HEK293 (cell line): ENCODE measurements at regions not wholly inside any gene's neighbourhood (a gene's known extent, or its start where the extent isn't known, plus 50 kb on each side); places are given as distances from the start of the nearest gene placed in this dataset.

Source experiments
- CTCF ChIA-PET: fragments of 350-600 bp; formaldehyde crosslinking; extraction: SDS; loops from one replicate; lab custom pipeline; 2021; ENCODE audit warnings: antibody characterized with exemption; lab: Yijun Ruan, JAX
- POLR2A ChIA-PET: fragments of 300-600 bp; formaldehyde crosslinking; extraction: SDS; loops from one replicate; lab custom pipeline; 2020; ENCODE audit warnings: antibody characterized with exemption, inconsistent platforms; lab: Yijun Ruan, JAX
- H3K27ac ChIP-seq: fragments of 200-500 bp; sonication (Bioruptor generic); 2 replicates; pipeline ENCODE4 v1.5.1; 2014; ENCODE audit warnings: low read depth, low read length, control low read depth, inconsistent platforms; ENCODE audit errors: extremely low read depth
- H3K36me3 ChIP-seq, 2 experiments: fragments of 200-500 bp in 1 of 2; sonication (Bioruptor generic) in 1 of 2; 1 replicate in 1 of 2; 2 replicates in 1 of 2; pipeline ENCODE4 v1.5.1; 2014 to 2017; ENCODE audit warnings: inconsistent platforms in 2 of 2, low read length in 2 of 2; ENCODE audit not compliant: control insufficient read depth in 2 of 2, insufficient read depth in 1 of 2
- H3K4me1 ChIP-seq: fragments of 200-500 bp; sonication (Bioruptor generic); 2 replicates; pipeline ENCODE4 v1.5.1; 2014; ENCODE audit warnings: mild to moderate bottlenecking, low read length, inconsistent platforms; ENCODE audit not compliant: control insufficient read depth, insufficient read depth
- H3K4me3 ChIP-seq: 2 replicates; pipeline ENCODE4 v1.5.1; 2011; ENCODE audit warnings: low read depth, mild to moderate bottlenecking, control low read depth, low read length, moderate library complexity
- H3K9me3 ChIP-seq: fragments of 200-500 bp; sonication (Bioruptor generic); 2 replicates; pipeline ENCODE4 v1.5.1; 2014; ENCODE audit warnings: low read depth, low read length, inconsistent platforms; ENCODE audit not compliant: control insufficient read depth, insufficient read depth
- BCL6B ChIP-seq: fragments of 450-650 bp; formaldehyde crosslinking; IDR thresholded peaks from 2 replicates; pipeline ENCODE4 v1.5.1; 2017; ENCODE audit warnings: missing biosample characterization, missing genetic modification characterization
- GLI4 ChIP-seq: fragments of 450-650 bp; formaldehyde crosslinking; IDR thresholded peaks from 2 replicates; pipeline ENCODE4 v1.5.1; 2016; ENCODE audit warnings: missing biosample characterization, missing genetic modification characterization
- GLIS1 ChIP-seq: fragments of 450-650 bp; formaldehyde crosslinking; IDR thresholded peaks from 2 replicates; pipeline ENCODE4 v1.5.1; 2016; ENCODE audit warnings: missing biosample characterization, missing genetic modification characterization
- HOXD13 ChIP-seq: sonication (generic); formaldehyde crosslinking; IDR thresholded peaks from 2 replicates; pipeline ENCODE4 v1.8.0; 2022; ENCODE audit warnings: missing genetic modification reagents, borderline replicate concordance
- KLF10 ChIP-seq: fragments of 450-650 bp; IDR thresholded peaks from 2 replicates; pipeline ENCODE4 v1.5.1; 2018; ENCODE audit warnings: missing biosample characterization, mild to moderate bottlenecking, missing genetic modification characterization
- KLF16 ChIP-seq: fragments of 450-650 bp; formaldehyde crosslinking; IDR thresholded peaks from 2 replicates; pipeline ENCODE4 v1.5.1; 2017; ENCODE audit warnings: missing biosample characterization, missing genetic modification characterization
- PRDM10 ChIP-seq: fragments of 450-650 bp; formaldehyde crosslinking; IDR thresholded peaks from 2 replicates; pipeline ENCODE4 v1.5.1; 2016; ENCODE audit warnings: missing biosample characterization, missing genetic modification characterization
- SALL2 ChIP-seq: fragments of 450-650 bp; formaldehyde crosslinking; IDR thresholded peaks from 2 replicates; pipeline ENCODE4 v1.5.0; 2017; ENCODE audit warnings: missing biosample characterization, mild to moderate bottlenecking, missing genetic modification characterization, borderline replicate concordance
- WT1 ChIP-seq: fragments of 450-650 bp; formaldehyde crosslinking; IDR thresholded peaks from 2 replicates; pipeline ENCODE4 v1.5.1; 2016; ENCODE audit warnings: missing biosample characterization, missing genetic modification characterization
- YY2 ChIP-seq: fragments of 450-650 bp; formaldehyde crosslinking; IDR thresholded peaks from 2 replicates; pipeline ENCODE4 v1.5.1; 2016; ENCODE audit warnings: missing biosample characterization, missing genetic modification characterization
- ZFP37 ChIP-seq: fragments of 450-650 bp; formaldehyde crosslinking; IDR thresholded peaks from 2 replicates; pipeline ENCODE4 v1.5.1; 2016; ENCODE audit warnings: missing biosample characterization, missing genetic modification characterization
- ZIC2 ChIP-seq: fragments of 450-650 bp; formaldehyde crosslinking; IDR thresholded peaks from 2 replicates; pipeline ENCODE4 v1.5.1; 2016; ENCODE audit warnings: missing biosample characterization, missing genetic modification characterization
- ZNF114 ChIP-seq: fragments of 450-650 bp; formaldehyde crosslinking; IDR thresholded peaks from 2 replicates; pipeline ENCODE4 v1.5.0; 2017; ENCODE audit warnings: missing biosample characterization, missing genetic modification characterization
- ZNF175 ChIP-seq: fragments of 450-650 bp; formaldehyde crosslinking; IDR thresholded peaks from 2 replicates; pipeline ENCODE4 v1.5.1; 2016; ENCODE audit warnings: missing biosample characterization, missing genetic modification characterization
- ZNF24 ChIP-seq: fragments of 450-650 bp; formaldehyde crosslinking; IDR thresholded peaks from 2 replicates; pipeline ENCODE4 v1.5.1; 2016; ENCODE audit warnings: missing biosample characterization, missing genetic modification characterization
- ZNF366 ChIP-seq: fragments of 450-650 bp; formaldehyde crosslinking; conservative IDR thresholded peaks from 2 replicates; pipeline ENCODE4 v1.5.1; 2016; ENCODE audit warnings: missing biosample characterization, missing genetic modification characterization
- ZNF48 ChIP-seq: fragments of 450-650 bp; formaldehyde crosslinking; IDR thresholded peaks from 2 replicates; pipeline ENCODE4 v1.5.1; 2016; ENCODE audit warnings: missing biosample characterization, missing genetic modification characterization
- ZNF510 ChIP-seq: fragments of 450-650 bp; formaldehyde crosslinking; IDR thresholded peaks from 2 replicates; pipeline ENCODE4 v1.5.1; 2018; ENCODE audit warnings: mild to moderate bottlenecking, missing genetic modification characterization, missing biosample characterization; ENCODE audit not compliant: insufficient replicate concordance
- ZNF513 ChIP-seq: fragments of 450-650 bp; IDR thresholded peaks from 2 replicates; pipeline ENCODE4 v1.5.1; 2018; ENCODE audit warnings: missing biosample characterization, missing genetic modification characterization
- ZNF548 ChIP-seq: fragments of 450-650 bp; formaldehyde crosslinking; IDR thresholded peaks from 2 replicates; pipeline ENCODE4 v1.5.1; 2016; ENCODE audit warnings: missing biosample characterization, missing genetic modification characterization
- ZSCAN23 ChIP-seq: fragments of 450-650 bp; formaldehyde crosslinking; IDR thresholded peaks from 2 replicates; pipeline ENCODE4 v1.5.1; 2016; ENCODE audit warnings: missing biosample characterization, missing genetic modification characterization
- ZSCAN5A ChIP-seq: fragments of 450-650 bp; formaldehyde crosslinking; IDR thresholded peaks from 2 replicates; pipeline ENCODE4 v1.5.1; 2016; ENCODE audit warnings: missing biosample characterization, missing genetic modification characterization
- TF ChIP-seq, protein P1 (sequence below): fragments of 450-650 bp; formaldehyde crosslinking; IDR thresholded peaks from 2 replicates; pipeline ENCODE4 v1.5.1; 2016; ENCODE audit warnings: missing biosample characterization, missing genetic modification characterization, low read depth
- TF ChIP-seq, protein P2 (sequence below): fragments of 450-650 bp; formaldehyde crosslinking; IDR thresholded peaks from 2 replicates; pipeline ENCODE4 v1.5.1; 2016; ENCODE audit warnings: missing biosample characterization, missing genetic modification characterization

- Histone ChIP-seq H3K27ac (no peak overlapping the region), H3K4me3 (no peak overlapping the region), H3K4me1 (0 out of 2 replicates have a peak, but pooled peaks cover 2% of the 10 kb centered on the region), H3K9me3 (no peaks in the 10 kb centered on the region), H3K36me3 (no peaks in the 10 kb centered on the region)
- POLR2A ChIA-PET, result no interaction called here
- CTCF ChIA-PET, result interaction anchor here (0.7 to 2.3 kb wide), 3 partner anchors 21 to 251 kb away, joined by 3 to 7 read pairs (median 3); no protein-coding TSS in a partner anchor
- TF ChIP-seq YY2 (tag by site-specific recombination) (no peak), ZSCAN5A (tag by site-specific recombination) (no peak), ZNF510 (tag by site-specific recombination) (no peak), SALL2 (tag by site-specific recombination) (no peak), ZNF366 (tag by site-specific recombination) (0 out of 2 replicates have a peak, but pooled peaks have one; percentile 14), KLF10 (no peak), ZSCAN23 (tag by site-specific recombination) (no peak), KLF16 (no peak), PRDM10 (tag by site-specific recombination) (no peak), ZNF175 (tag by site-specific recombination) (no peak), ZNF114 (tag by site-specific recombination) (no peak), GLIS1 (tag by site-specific recombination) (peak; percentile 100), ZNF48 (tag by site-specific recombination) (no peak), ZNF548 (tag by site-specific recombination) (no peak), GLI4 (tag by site-specific recombination) (no peak), ZNF513 (no peak), BCL6B (no peak), ZNF24 (tag by site-specific recombination) (no peak), HOXD13 (CRISPR knock-in tag) (no peak), ZFP37 (no peak), ZIC2 (tag by site-specific recombination) (peak; percentile 88), WT1 (tag by site-specific recombination) (0 out of 2 replicates have a peak, but pooled peaks have one; percentile 23)
- TF ChIP-seq, protein P1, sequence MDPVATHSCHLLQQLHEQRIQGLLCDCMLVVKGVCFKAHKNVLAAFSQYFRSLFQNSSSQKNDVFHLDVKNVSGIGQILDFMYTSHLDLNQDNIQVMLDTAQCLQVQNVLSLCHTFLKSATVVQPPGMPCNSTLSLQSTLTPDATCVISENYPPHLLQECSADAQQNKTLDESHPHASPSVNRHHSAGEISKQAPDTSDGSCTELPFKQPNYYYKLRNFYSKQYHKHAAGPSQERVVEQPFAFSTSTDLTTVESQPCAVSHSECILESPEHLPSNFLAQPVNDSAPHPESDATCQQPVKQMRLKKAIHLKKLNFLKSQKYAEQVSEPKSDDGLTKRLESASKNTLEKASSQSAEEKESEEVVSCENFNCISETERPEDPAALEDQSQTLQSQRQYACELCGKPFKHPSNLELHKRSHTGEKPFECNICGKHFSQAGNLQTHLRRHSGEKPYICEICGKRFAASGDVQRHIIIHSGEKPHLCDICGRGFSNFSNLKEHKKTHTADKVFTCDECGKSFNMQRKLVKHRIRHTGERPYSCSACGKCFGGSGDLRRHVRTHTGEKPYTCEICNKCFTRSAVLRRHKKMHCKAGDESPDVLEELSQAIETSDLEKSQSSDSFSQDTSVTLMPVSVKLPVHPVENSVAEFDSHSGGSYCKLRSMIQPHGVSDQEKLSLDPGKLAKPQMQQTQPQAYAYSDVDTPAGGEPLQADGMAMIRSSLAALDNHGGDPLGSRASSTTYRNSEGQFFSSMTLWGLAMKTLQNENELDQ (tag by site-specific recombination), result no peak
- TF ChIP-seq, protein P2, sequence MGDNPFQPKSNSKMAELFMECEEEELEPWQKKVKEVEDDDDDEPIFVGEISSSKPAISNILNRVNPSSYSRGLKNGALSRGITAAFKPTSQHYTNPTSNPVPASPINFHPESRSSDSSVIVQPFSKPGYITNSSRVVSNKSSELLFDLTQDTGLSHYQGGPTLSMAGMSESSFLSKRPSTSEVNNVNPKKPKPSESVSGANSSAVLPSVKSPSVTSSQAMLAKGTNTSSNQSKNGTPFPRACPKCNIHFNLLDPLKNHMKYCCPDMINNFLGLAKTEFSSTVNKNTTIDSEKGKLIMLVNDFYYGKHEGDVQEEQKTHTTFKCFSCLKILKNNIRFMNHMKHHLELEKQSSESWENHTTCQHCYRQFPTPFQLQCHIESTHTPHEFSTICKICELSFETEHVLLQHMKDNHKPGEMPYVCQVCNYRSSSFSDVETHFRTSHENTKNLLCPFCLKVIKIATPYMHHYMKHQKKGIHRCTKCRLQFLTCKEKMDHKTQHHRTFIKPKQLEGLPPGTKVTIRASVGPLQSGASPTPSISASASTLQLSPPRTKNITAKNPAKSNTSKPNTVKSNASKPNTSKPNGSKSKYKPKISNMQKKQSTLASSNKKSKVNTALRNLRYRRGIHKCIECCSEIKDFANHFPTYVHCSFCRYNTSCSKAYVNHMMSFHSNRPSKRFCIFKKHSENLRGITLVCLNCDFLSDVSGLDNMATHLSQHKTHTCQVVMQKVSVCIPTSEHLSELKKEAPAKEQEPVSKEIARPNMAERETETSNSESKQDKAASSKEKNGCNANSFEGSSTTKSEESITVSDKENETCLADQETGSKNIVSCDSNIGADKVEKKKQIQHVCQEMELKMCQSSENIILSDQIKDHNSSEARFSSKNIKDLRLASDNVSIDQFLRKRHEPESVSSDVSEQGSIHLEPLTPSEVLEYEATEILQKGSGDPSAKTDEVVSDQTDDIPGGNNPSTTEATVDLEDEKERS (tag by site-specific recombination), result no peak
Measured at GRCh38 chr17:79141578-79142355, 67.1 kb downstream of the ENGASE start.
